ENCODE measurements at regions not wholly inside any gene's neighbourhood (a gene's known extent, or its start where the extent isn't known, plus 50 kb on each side); places are given as distances from the start of the nearest gene placed in this dataset.

DNA sequence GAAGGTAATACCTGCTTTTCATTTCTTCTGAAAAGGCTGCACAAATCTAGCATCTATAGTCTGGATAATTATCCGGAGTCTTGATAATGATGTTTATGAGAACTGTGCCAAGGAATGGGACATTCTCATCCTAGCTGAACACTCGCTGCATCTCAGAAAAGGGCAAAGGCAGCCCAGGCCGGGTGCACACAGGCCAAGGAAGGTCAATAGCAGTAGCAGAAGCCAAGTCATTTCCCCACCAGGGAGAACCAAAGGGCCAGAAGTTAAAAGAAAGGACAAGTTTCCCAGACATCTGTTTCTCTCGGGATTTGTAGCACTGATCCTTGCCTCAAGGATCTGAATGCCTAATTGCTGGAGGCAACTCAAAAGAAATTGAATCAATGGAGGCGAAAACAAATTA, 66.1 kb upstream of the ANKRD55 start:
- peaks cover 0 to 7% (median 3%) of the 10 kb centered on the region in 3 experiments; a peak in 2 of 7 replicates for H3K36me3 Mint-ChIP-seq (ENCODE audit: insufficient read depth in 1 of 3, low read depth in 3 of 3)

More for the DNA sequence above, 66.1 kb upstream of the ANKRD55 start:
- WGBS (ENCODE audit: extremely low coverage, insufficient read length, low lambda C conversion rate) = no CpG with 5 or more reads among the region's 5 CpGs
- Histone ChIP-seq H4K8ac (replicated peaks; ENCODE audit: insufficient read length, low read depth, low read length) (no peak overlapping the region), H3K4me2 (ENCODE audit: insufficient read depth, insufficient read length, low read length) (no peak overlapping the region), H3K27me3 (ENCODE audit: insufficient read depth, low read length) (no peaks in the 10 kb centered on the region; the same call in 1 of the 2 replicates), H2BK120ac (ENCODE audit: low read depth, low read length, poor library complexity, severe bottlenecking) (no peak overlapping the region), H3K79me1 (ENCODE audit: insufficient read depth, low read depth, low read length, poor library complexity, severe bottlenecking) (no peaks in the 10 kb centered on the region), H4K20me1 (ENCODE audit: control insufficient read depth, insufficient read depth, insufficient read length) (no peaks in the 10 kb centered on the region), H3K23me2 (ENCODE audit: insufficient read length, low read depth, low read length, poor library complexity, severe bottlenecking) (no peaks in the 10 kb centered on the region), H3K23ac (ENCODE audit: insufficient read length, low read depth, low read length) (no peak overlapping the region), H3K9me3 (ENCODE audit: control insufficient read depth, low read depth, low read length) (no peaks in the 10 kb centered on the region), H3K4ac (ENCODE audit: low read depth, low read length) (no peak overlapping the region), H3K9ac (ENCODE audit: extremely low read depth, insufficient read length, low read length) (no peak overlapping the region), H2BK20ac (ENCODE audit: low read depth, low read length, poor library complexity, severe bottlenecking) (no peak overlapping the region), H3K79me2 (ENCODE audit: insufficient read depth, low read length) (no peaks in the 10 kb centered on the region), H3K14ac (ENCODE audit: insufficient read depth, low read length) (no peak overlapping the region), H2BK12ac (ENCODE audit: insufficient read length, low read depth, low read length) (no peak overlapping the region), H3K27ac (ENCODE audit: insufficient read length, low read depth, low read length) (no peak overlapping the region), H2BK15ac (ENCODE audit: low read depth, low read length) (no peak overlapping the region), H2AFZ (ENCODE audit: low read length) (no peak overlapping the region), H3T11ph (ENCODE audit: low read length) (no peak overlapping the region), H3K18ac (ENCODE audit: insufficient read length, low read depth, low read length) (no peak overlapping the region), H4K5ac (ENCODE audit: insufficient read length, low read depth, low read length) (no peak overlapping the region), H2AK5ac (ENCODE audit: insufficient read length, low read length) (no peak overlapping the region), H4K91ac (ENCODE audit: insufficient read length, low read depth, low read length) (no peak overlapping the region), H3K4me1 (ENCODE audit: insufficient read depth, low read length) (no peaks in the 10 kb centered on the region), H3K56ac (ENCODE audit: insufficient read length, low read depth, low read length) (no peak overlapping the region), H2BK5ac (ENCODE audit: insufficient read length, low read length) (no peak overlapping the region)
- no peak overlapping the region for H3K27ac Mint-ChIP-seq
- no peaks in the 10 kb centered on the region for H3K27me3 Mint-ChIP-seq (ENCODE audit: low read depth)
- H3K4me3 Mint-ChIP-seq = no peak overlapping the region
- H3K4me1 Mint-ChIP-seq = no peaks in the 10 kb centered on the region
- peaks cover 13 to 15% of the 10 kb centered on the region in 2 experiments; a peak in 3 of 5 replicates for H3K9me3 Mint-ChIP-seq
- TF ChIP-seq, protein P1, sequence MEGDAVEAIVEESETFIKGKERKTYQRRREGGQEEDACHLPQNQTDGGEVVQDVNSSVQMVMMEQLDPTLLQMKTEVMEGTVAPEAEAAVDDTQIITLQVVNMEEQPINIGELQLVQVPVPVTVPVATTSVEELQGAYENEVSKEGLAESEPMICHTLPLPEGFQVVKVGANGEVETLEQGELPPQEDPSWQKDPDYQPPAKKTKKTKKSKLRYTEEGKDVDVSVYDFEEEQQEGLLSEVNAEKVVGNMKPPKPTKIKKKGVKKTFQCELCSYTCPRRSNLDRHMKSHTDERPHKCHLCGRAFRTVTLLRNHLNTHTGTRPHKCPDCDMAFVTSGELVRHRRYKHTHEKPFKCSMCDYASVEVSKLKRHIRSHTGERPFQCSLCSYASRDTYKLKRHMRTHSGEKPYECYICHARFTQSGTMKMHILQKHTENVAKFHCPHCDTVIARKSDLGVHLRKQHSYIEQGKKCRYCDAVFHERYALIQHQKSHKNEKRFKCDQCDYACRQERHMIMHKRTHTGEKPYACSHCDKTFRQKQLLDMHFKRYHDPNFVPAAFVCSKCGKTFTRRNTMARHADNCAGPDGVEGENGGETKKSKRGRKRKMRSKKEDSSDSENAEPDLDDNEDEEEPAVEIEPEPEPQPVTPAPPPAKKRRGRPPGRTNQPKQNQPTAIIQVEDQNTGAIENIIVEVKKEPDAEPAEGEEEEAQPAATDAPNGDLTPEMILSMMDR (conservative IDR thresholded peaks at IDR 0.05) = no peak
- no peak for DNase-seq

Data from H9 (cell line).